ENCODE measurements at regions not wholly inside any gene's neighbourhood (a gene's known extent, or its start where the extent isn't known, plus 50 kb on each side); places are given as distances from the start of the nearest gene placed in this dataset.

DNA sequence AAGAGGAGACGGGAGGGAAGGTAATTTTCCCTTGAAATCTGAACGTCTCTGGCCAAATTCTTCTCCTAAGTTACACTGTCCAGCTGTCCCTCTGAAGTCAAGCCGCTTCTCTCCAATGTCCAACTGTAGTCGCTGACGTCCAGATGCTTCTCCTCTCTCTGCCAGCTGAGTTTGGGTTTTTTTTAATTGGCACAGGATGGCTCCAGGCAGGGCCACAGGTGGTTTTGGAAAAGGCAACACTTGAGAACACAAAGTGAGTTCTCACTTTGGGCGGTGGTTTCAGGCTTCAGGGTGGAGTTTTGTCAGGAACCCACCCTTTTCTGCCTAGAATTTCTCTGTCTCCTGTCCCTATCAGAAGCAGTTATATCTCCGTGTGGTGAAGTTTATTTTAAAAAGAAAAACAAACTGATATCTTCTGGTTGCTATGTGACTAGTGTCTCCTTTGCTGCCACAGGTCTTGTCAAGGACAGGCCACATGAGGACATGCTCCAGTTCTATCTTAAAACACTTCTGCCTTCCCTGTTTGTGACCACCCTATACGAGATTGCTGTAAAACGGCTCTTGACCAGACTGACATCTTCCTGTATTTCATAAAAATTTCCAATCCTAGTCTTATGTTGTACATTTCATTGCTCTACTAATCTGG, 472.3 kb upstream of the ADGRL4 start:
- TF ChIP-seq, protein P1, sequence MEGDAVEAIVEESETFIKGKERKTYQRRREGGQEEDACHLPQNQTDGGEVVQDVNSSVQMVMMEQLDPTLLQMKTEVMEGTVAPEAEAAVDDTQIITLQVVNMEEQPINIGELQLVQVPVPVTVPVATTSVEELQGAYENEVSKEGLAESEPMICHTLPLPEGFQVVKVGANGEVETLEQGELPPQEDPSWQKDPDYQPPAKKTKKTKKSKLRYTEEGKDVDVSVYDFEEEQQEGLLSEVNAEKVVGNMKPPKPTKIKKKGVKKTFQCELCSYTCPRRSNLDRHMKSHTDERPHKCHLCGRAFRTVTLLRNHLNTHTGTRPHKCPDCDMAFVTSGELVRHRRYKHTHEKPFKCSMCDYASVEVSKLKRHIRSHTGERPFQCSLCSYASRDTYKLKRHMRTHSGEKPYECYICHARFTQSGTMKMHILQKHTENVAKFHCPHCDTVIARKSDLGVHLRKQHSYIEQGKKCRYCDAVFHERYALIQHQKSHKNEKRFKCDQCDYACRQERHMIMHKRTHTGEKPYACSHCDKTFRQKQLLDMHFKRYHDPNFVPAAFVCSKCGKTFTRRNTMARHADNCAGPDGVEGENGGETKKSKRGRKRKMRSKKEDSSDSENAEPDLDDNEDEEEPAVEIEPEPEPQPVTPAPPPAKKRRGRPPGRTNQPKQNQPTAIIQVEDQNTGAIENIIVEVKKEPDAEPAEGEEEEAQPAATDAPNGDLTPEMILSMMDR (IDR thresholded peaks at IDR 0.05): no peak
- no peaks in the 10 kb centered on the region for H3K4me1 ChIP-seq
- no peak overlapping the region for H3K27ac ChIP-seq
- no peaks in the 10 kb centered on the region for H3K36me3 ChIP-seq
- H3K4me3 ChIP-seq: no peak overlapping the region
- no peaks in the 10 kb centered on the region for H3K9me3 ChIP-seq
- H3K27me3 ChIP-seq: no peaks in the 10 kb centered on the region
- no peak for DNase-seq

DNA sequence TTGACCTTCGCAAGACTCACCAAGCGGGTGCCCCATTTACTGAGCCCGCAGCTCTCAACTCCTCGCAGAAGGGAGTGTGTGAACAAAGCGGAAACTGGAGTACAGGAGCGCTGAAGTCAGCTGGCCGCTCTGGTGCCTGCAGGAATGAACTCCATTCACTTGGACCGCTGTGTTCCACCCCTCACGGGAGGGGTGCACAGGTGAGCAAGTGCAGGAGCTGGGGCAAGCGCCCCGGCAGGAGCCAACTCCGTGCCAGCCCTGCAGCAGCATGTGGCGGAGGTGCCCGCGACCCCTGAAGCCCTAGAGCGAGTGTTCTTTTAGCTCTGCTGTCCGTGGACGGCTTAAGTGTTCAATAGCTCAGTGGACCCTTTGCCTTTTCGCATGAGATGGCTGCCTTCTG, 471.6 kb upstream of the ADGRL4 start:
- DNase-seq: no peak
- Histone ChIP-seq H3K27ac (no peak overlapping the region), H3K27me3 (no peaks in the 10 kb centered on the region), H3K36me3 (no peaks in the 10 kb centered on the region), H3K4me1 (no peaks in the 10 kb centered on the region), H3K9me3 (no peaks in the 10 kb centered on the region), H3K4me3 (no peak overlapping the region)
- no peak for TF ChIP-seq POLR2A (IDR thresholded peaks at IDR 0.05)
- TF ChIP-seq, protein P1 (IDR thresholded peaks at IDR 0.05): no peak

DNA sequence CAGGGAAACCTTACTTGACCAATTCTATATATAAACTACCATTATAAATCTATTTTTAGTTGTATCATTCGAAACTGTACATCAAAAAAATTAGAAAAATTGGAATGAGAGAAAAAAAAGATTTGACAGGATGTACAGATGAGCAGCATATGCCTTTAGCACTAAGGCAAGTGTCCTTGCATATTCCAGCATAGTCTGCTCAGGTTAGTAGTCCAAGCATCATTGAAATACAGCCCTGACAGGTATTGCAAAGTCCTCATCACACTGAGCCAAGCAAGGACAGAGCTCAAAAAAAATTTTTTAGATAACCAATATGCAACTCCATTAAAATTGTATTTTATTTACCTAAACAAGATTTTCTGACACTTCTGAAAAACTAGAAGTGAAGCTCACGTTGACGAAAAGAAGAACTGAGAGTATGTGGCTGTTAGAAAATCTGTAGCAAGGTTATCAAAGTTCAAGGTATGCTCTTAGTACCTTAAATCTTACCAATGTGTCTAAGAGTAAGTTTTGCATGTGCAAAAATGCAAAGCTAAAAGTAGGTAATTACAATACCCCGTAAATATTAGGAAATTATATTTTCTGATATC, 465.6 kb upstream of the ADGRL4 start:
- Histone ChIP-seq H3K36me3 (no peaks in the 10 kb centered on the region), H3K27ac (no peak overlapping the region), H3K27me3 (no peaks in the 10 kb centered on the region), H3K4me1 (no peaks in the 10 kb centered on the region), H3K4me3 (no peak overlapping the region), H3K9me3 (no peaks in the 10 kb centered on the region)
- TF ChIP-seq, protein P1 (IDR thresholded peaks at IDR 0.05): no peak
- TF ChIP-seq POLR2A (IDR thresholded peaks at IDR 0.05): no peak
- DNase-seq: no peak

DNA sequence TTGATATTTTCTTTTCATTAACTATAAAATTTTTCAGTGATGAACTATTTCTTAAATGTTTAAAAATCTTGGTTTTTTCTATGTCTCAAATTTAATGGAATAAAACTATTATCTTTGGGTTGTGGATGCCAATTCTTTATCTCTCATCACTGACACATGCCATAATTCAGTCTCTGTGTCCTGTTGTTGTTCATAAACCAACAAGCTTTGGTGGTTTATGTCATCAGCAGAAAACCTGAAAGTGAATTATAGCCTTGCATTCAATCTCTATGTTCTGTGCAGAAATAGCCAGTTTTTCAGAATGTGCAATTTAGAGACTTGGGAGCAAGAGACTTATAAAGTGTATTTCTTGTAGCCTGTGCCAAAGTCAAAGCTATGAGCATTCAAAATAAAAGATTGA, 462.6 kb upstream of the ADGRL4 start:
- Histone ChIP-seq H3K36me3 (no peaks in the 10 kb centered on the region), H3K4me1 (no peaks in the 10 kb centered on the region), H3K9me3 (no peaks in the 10 kb centered on the region), H3K27me3 (no peaks in the 10 kb centered on the region), H3K27ac (no peak overlapping the region), H3K4me3 (no peak overlapping the region)
- no peak for TF ChIP-seq POLR2A (IDR thresholded peaks at IDR 0.05)
- TF ChIP-seq, protein P1 (IDR thresholded peaks at IDR 0.05): no peak
- no peak for DNase-seq

DNA sequence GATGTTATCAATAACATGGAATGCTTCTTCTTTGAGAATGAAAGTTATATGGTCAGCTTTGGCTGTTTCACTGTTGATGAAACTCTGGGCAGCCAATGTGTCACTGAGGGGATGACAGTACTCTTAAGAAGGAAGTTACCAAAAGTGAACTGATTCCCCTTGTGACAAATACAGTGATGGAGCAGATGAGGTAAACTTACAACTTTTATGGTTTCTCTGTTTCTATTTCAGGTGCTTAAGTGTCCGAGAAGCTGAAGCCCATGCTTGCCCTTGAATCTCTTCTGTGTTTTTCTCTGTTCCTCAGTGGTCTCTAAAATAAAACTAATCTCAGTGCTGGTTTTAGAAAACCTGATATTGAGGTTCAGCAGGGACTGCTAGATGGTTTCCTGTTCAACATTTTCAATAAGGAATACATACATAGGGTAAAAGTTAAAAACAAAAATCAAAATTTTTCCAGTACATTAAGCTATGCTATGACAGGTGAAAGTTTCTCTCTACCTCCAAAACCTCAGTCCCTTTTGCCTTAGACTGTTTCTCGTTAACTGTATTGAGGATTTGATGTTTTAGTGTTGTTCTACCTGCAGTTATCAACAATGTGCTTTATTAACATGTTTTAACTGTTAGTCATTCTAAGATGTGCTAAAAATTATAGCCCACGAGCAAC, 454.4 kb upstream of the ADGRL4 start:
- no peaks in the 10 kb centered on the region for H3K36me3 ChIP-seq
- TF ChIP-seq POLR2A (IDR thresholded peaks at IDR 0.05): no peak
- TF ChIP-seq, protein P1 (IDR thresholded peaks at IDR 0.05): no peak
- no peak overlapping the region for H3K27ac ChIP-seq
- no peaks in the 10 kb centered on the region for H3K4me1 ChIP-seq
- H3K4me3 ChIP-seq: no peak overlapping the region
- DNase-seq: no peak
- H3K9me3 ChIP-seq: no peaks in the 10 kb centered on the region
- no peaks in the 10 kb centered on the region for H3K27me3 ChIP-seq
